ENCODE measurements at regions not wholly inside any gene's neighbourhood (a gene's known extent, or its start where the extent isn't known, plus 50 kb on each side); places are given as distances from the start of the nearest gene placed in this dataset.

- no peak for FAIRE-seq
- DNase-seq (ENCODE audit: insufficient read length, low spot score) = no peak
- TF ChIP-seq POLR2A (IDR thresholded peaks at IDR 0.05; ENCODE audit: low read depth, low read length) = no peak
These were observed 231.4 kb downstream of the PAX1 start for GRCh38 chr20:21936720-21937380.

GRCh38 chr20:21936261-21936660 is 230.8 kb downstream of the PAX1 start:
- no peak for FAIRE-seq
- no peak for TF ChIP-seq POLR2A (IDR thresholded peaks at IDR 0.05; ENCODE audit: low read depth, low read length)
- DNase-seq (ENCODE audit: insufficient read length, low spot score) = no peak

- TF ChIP-seq POLR2A (IDR thresholded peaks at IDR 0.05; ENCODE audit: low read depth, low read length) = no peak
These were observed 228.1 kb downstream of the PAX1 start for GRCh38 chr20:21933526-21933925.

GRCh38 chr20:21921251-21921650 is 215.8 kb downstream of the PAX1 start:
- FAIRE-seq (no peak), DNase-seq (ENCODE audit: insufficient read length, low spot score) (no peak)
- TF ChIP-seq POLR2A (IDR thresholded peaks at IDR 0.05; ENCODE audit: low read depth, low read length) = no peak

More at GRCh38 chr20:21933526-21933925, 228.1 kb downstream of the PAX1 start:
- FAIRE-seq (no peak), DNase-seq (ENCODE audit: insufficient read length, low spot score) (no peak)

GRCh38 chr20:21920211-21920610 is 214.7 kb downstream of the PAX1 start:
- FAIRE-seq (no peak), DNase-seq (ENCODE audit: insufficient read length, low spot score) (no peak)

GRCh38 chr20:21918398-21918797 is 212.9 kb downstream of the PAX1 start:
- no peak for FAIRE-seq
- no peak for DNase-seq (ENCODE audit: insufficient read length, low spot score)
- no peak for TF ChIP-seq POLR2A (IDR thresholded peaks at IDR 0.05; ENCODE audit: low read depth, low read length)

More at GRCh38 chr20:21920211-21920610, 214.7 kb downstream of the PAX1 start:
- no peak for TF ChIP-seq POLR2A (IDR thresholded peaks at IDR 0.05; ENCODE audit: low read depth, low read length)

- FAIRE-seq = no peak
- no peak for TF ChIP-seq POLR2A (IDR thresholded peaks at IDR 0.05; ENCODE audit: low read depth, low read length)
These were observed 196.9 kb downstream of the PAX1 start for GRCh38 chr20:21902391-21902790.

GRCh38 chr20:21901470-21902275 is 196.2 kb downstream of the PAX1 start:
- DNase-seq (ENCODE audit: insufficient read length, low spot score) (no peak), FAIRE-seq (no peak)
- TF ChIP-seq POLR2A (IDR thresholded peaks at IDR 0.05; ENCODE audit: low read depth, low read length) = no peak

More at GRCh38 chr20:21902391-21902790, 196.9 kb downstream of the PAX1 start:
- DNase-seq (ENCODE audit: insufficient read length, low spot score) = no peak

GRCh38 chr20:21900431-21900830 is 195.0 kb downstream of the PAX1 start:
- no peak for TF ChIP-seq POLR2A (IDR thresholded peaks at IDR 0.05; ENCODE audit: low read depth, low read length)
- FAIRE-seq (no peak), DNase-seq (ENCODE audit: insufficient read length, low spot score) (no peak)

- FAIRE-seq (no peak), DNase-seq (ENCODE audit: insufficient read length, low spot score) (no peak)
- TF ChIP-seq POLR2A (IDR thresholded peaks at IDR 0.05; ENCODE audit: low read depth, low read length) = no peak
These were observed 169.5 kb downstream of the PAX1 start for GRCh38 chr20:21874921-21875320.

- FAIRE-seq (no peak), DNase-seq (ENCODE audit: insufficient read length, low spot score) (no peak)
- TF ChIP-seq POLR2A (IDR thresholded peaks at IDR 0.05; ENCODE audit: low read depth, low read length) = no peak
These were observed 168.7 kb downstream of the PAX1 start for GRCh38 chr20:21874127-21874526.

- no peak for FAIRE-seq
- no peak for DNase-seq (ENCODE audit: insufficient read length, low spot score)
- TF ChIP-seq POLR2A (IDR thresholded peaks at IDR 0.05; ENCODE audit: low read depth, low read length) = no peak
These were observed 167.8 kb downstream of the PAX1 start for GRCh38 chr20:21873291-21873690.

GRCh38 chr20:21867811-21868210 is 162.3 kb downstream of the PAX1 start:
- no peak for DNase-seq (ENCODE audit: insufficient read length, low spot score)
- no peak for TF ChIP-seq POLR2A (IDR thresholded peaks at IDR 0.05; ENCODE audit: low read depth, low read length)
- FAIRE-seq = no peak

GRCh38 chr20:21867353-21867752 is 161.9 kb downstream of the PAX1 start:
- DNase-seq (ENCODE audit: insufficient read length, low spot score) (no peak), FAIRE-seq (no peak)
- no peak for TF ChIP-seq POLR2A (IDR thresholded peaks at IDR 0.05; ENCODE audit: low read depth, low read length)

GRCh38 chr20:21862956-21863355 is 157.5 kb downstream of the PAX1 start:
- TF ChIP-seq POLR2A (IDR thresholded peaks at IDR 0.05; ENCODE audit: low read depth, low read length) = no peak
- no peak for DNase-seq (ENCODE audit: insufficient read length, low spot score)
- FAIRE-seq = no peak
